Activated T-cell treated with anti-CD3 and anti-CD28 coated beads, Interleukin-2, amount 50 U/mL, for 4 hours (primary cell): ENCODE measurements at regions not wholly inside any gene's neighbourhood (a gene's known extent, or its start where the extent isn't known, plus 50 kb on each side); places are given as distances from the start of the nearest gene placed in this dataset.

ENCODE experiments used
- ATAC-seq, 2 donors: fragments of 200-7000 bp; cut with Tn5 transposase; one replicate each; pipeline ENCODE4 v1.10.0; 2021
- DNase-seq: peaks from one replicate; pipeline ENCODE4 v3.0.0-alpha.2; 2020
- H3K27me3 Mint-ChIP-seq: one replicate; pipeline ENCODE4 v1.8.0; 2021; ENCODE audit warnings: low read depth, mixed read lengths
- H3K36me3 Mint-ChIP-seq: one replicate; pipeline ENCODE4 v1.8.0; 2022; ENCODE audit warnings: mixed read lengths; ENCODE audit not compliant: insufficient read depth
- H3K4me1 Mint-ChIP-seq: one replicate; pipeline ENCODE4 v1.8.0; 2021; ENCODE audit warnings: low read depth, mixed read lengths
- H3K4me3 Mint-ChIP-seq: one replicate; pipeline ENCODE4 v1.8.0; 2021; ENCODE audit warnings: mild to moderate bottlenecking, moderate library complexity, mixed read lengths
- H3K9me3 Mint-ChIP-seq: one replicate; pipeline ENCODE4 v1.8.0; 2021; ENCODE audit warnings: mixed read lengths

DNA sequence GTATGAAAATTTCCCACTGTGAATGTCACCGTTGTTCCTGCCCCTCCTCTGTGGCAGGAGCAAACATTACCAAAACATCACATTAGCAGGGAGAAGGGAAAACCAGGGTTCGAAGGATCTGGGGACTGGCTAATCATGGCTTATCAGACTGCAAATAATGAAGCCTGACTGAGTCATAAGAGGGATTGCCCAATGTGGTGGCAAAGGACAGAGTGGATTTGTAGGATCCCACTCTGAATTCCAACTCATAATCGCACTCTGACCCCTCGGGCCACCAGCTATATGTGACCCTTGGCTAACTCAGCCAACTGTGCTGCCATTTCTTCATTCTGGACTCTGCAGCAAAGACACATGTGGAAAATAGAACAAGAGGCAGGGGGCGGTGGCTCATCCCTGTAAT is 347.3 kb upstream of the AUTS2 start:
- Mint-ChIP-seq H3K4me1 (no peaks in the 10 kb centered on the region), H3K27me3 (no peaks in the 10 kb centered on the region), H3K4me3 (no peak overlapping the region), H3K36me3 (no peaks in the 10 kb centered on the region), H3K9me3 (peaks cover 14% of the 10 kb centered on the region)
- DNase-seq (no peak), ATAC-seq (no peak)

DNA sequence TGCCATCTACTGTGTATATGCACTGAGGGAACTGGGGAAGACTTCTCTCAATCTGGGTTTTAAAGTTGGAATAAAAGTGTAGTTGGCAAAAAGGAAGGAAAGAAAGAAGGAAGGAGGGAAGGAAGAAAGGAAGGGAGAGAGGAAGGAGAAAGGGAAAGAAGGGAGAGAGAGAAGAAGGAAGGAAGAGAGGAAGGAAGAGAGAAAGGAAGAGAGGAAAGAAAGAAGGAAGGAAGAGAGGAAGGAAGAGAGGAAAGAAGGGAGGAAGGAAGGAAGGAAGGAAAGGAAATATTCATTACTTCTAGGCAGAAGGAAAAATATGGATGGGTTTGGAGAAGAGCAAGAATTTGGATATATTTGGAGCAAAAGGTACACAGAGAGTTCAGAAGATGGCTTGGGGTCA is 343.6 kb upstream of the AUTS2 start:
- peaks cover 14% of the 10 kb centered on the region for H3K9me3 Mint-ChIP-seq
- DNase-seq (no peak), ATAC-seq (no peak)
- H3K36me3 Mint-ChIP-seq, result no peaks in the 10 kb centered on the region
- no peak overlapping the region for H3K4me3 Mint-ChIP-seq
- no peaks in the 10 kb centered on the region for H3K4me1 Mint-ChIP-seq
- H3K27me3 Mint-ChIP-seq, result no peaks in the 10 kb centered on the region

DNA sequence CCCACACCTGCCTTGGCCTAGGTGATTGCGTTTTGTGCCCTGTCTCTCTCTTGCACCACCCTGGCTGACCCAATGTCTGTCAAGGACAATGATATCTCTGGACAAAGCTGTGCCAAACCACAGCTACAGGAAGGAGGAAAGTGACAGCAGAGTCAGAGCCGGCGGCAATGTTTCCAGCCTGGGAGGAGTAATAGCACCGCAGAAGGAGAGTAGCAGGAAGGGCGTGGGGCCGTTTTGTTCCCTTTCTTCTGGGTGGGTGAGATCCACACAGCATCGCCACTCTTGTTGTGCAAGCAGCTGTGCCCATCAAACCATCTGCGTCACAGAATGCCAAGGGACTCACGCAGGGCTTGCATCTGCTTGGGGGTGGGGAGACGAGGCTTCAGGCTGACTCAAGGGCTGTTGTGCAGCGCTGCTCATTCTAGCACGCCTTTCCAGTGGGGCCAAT is 341.6 kb upstream of the AUTS2 start:
- no peaks in the 10 kb centered on the region for H3K36me3 Mint-ChIP-seq
- no peak for DNase-seq
- no peak overlapping the region for H3K4me3 Mint-ChIP-seq
- peaks cover 7% of the 10 kb centered on the region for H3K9me3 Mint-ChIP-seq
- ATAC-seq, result no peak
- no peaks in the 10 kb centered on the region for H3K27me3 Mint-ChIP-seq
- H3K4me1 Mint-ChIP-seq, result no peaks in the 10 kb centered on the region

DNA sequence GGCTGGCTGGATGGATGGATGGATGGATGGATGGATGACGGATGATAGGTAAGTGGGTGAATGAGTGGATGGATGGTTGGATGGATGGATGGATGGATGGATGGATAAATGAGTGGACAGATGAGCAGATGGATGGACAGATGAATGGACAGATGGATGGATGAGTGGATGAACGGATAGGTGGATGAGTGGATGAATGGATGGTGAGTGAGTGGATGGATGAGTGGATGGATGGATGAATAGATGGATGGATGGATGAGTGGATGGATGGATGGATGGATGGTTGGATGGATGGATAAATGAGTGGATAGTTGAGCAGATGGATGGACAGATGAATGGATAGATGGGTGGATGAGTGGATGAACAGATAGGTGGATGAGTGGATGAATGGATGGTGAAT is 340.7 kb upstream of the AUTS2 start:
- no peaks in the 10 kb centered on the region for H3K4me1 Mint-ChIP-seq
- H3K27me3 Mint-ChIP-seq, result no peaks in the 10 kb centered on the region
- DNase-seq, result no peak
- peaks cover 6% of the 10 kb centered on the region for H3K9me3 Mint-ChIP-seq
- H3K4me3 Mint-ChIP-seq, result no peak overlapping the region
- no peak for ATAC-seq
- H3K36me3 Mint-ChIP-seq, result no peaks in the 10 kb centered on the region

DNA sequence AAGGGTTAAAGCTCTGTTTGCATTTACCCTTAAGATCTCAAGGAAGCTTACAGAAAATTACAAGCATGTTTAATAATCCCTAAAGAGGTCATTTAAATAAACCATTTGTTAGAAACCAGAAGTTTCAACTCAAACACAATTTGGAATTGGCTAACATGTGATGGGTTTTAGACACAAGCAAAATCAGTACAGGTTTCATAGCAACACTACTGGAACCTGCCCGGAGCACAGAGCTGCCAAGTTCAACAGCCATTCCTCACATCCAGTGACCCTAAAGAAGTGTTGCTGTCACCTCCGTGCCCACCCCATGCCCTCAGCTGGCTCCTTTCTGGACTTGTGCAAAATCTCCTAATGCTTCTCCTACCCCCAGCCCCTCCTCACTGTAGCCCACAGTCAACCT is 338.8 kb upstream of the AUTS2 start:
- Mint-ChIP-seq H3K4me1 (no peaks in the 10 kb centered on the region), H3K36me3 (no peaks in the 10 kb centered on the region), H3K27me3 (no peaks in the 10 kb centered on the region), H3K9me3 (peaks cover 3% of the 10 kb centered on the region), H3K4me3 (no peak overlapping the region)
- ATAC-seq, result no peak
- DNase-seq, result no peak

DNA sequence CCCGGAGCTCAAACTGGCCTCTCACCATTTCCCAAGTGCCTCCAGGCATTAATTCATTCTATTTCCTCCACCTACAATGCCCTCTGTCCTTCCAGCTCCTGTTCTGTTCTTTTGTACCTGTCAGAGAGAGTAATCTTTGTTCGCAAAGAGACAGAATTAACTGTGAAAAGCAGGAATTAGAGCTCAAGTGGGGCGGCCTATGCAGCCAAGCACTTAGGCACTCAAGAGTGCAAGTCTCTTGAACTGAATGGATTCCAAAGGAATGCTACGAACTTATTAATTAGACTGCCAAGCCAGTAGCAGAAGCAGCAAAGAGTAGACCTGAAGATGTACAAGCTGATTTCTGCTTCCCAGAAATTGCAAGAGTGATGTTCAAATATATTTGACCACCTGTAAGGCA is 338.3 kb upstream of the AUTS2 start:
- H3K36me3 Mint-ChIP-seq, result no peaks in the 10 kb centered on the region
- H3K27me3 Mint-ChIP-seq, result no peaks in the 10 kb centered on the region
- DNase-seq (no peak), ATAC-seq (no peak)
- H3K9me3 Mint-ChIP-seq, result peaks cover 1% of the 10 kb centered on the region
- no peak overlapping the region for H3K4me3 Mint-ChIP-seq
- H3K4me1 Mint-ChIP-seq, result no peaks in the 10 kb centered on the region

DNA sequence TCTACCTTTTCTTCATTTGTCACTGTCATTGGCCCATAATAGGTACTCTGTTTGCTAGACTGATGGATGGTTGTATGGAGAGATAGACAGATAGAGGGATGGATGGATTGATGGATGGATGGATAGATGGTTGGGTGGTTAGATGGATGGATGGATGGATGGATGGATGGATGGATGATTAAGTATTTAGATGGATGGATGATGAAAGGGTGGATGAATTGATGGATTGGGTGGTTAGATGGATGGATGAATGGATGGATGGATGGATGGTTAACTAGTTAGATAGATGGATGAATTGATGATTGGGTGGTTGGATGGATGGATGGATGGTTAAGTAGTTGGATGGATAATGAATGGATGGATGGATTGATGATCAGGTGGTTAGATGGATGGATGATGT is 334.7 kb upstream of the AUTS2 start:
- Mint-ChIP-seq H3K4me1 (no peaks in the 10 kb centered on the region), H3K4me3 (no peak overlapping the region), H3K9me3 (no peaks in the 10 kb centered on the region), H3K27me3 (no peaks in the 10 kb centered on the region), H3K36me3 (no peaks in the 10 kb centered on the region)
- ATAC-seq (no peak), DNase-seq (no peak)

DNA sequence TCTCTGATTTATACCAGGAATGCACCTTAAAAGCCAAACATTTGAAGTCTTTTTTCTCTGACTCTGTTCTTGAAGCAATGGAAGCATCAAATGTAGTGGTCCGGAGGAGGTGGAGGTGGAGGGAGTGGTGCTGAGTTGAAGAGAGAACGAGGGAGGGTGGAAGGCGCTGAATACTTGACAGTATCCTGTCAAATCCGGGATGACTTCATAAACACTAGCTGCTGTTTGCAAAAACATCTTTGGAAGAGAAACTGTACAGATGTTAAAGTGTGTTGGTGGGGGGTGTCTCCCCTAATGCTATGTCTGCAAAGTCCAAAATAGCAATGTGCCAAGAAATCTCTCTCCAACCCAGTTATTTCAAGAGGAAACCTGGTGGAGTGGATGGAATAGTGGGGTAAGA is 328.5 kb upstream of the AUTS2 start:
- DNase-seq (no peak), ATAC-seq (no peak)
- Mint-ChIP-seq H3K4me1 (no peaks in the 10 kb centered on the region), H3K36me3 (no peaks in the 10 kb centered on the region), H3K9me3 (no peaks in the 10 kb centered on the region), H3K27me3 (no peaks in the 10 kb centered on the region), H3K4me3 (no peak overlapping the region)

DNA sequence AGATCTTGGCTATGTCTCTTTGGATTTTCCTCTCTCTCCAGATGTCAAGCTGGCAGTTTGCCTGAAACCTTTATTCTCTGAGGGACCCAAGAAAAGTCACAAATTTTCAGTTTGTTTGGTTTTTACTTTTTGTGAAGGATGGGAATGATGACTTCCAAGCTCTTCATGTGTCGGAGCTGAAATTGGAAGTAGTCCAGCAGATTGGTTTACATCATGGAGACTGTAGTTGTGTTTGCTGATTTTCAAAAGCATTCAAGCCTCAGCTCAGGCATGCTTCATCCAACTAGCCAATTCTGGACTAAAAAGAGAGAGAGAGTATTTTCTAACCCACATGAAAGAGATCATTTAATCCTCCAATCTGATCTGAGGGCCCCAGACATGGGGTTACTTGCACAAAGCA is 326.2 kb upstream of the AUTS2 start:
- Mint-ChIP-seq H3K9me3 (no peaks in the 10 kb centered on the region), H3K36me3 (no peaks in the 10 kb centered on the region), H3K4me3 (no peak overlapping the region), H3K27me3 (no peaks in the 10 kb centered on the region), H3K4me1 (no peaks in the 10 kb centered on the region)
- ATAC-seq (no peak), DNase-seq (no peak)

DNA sequence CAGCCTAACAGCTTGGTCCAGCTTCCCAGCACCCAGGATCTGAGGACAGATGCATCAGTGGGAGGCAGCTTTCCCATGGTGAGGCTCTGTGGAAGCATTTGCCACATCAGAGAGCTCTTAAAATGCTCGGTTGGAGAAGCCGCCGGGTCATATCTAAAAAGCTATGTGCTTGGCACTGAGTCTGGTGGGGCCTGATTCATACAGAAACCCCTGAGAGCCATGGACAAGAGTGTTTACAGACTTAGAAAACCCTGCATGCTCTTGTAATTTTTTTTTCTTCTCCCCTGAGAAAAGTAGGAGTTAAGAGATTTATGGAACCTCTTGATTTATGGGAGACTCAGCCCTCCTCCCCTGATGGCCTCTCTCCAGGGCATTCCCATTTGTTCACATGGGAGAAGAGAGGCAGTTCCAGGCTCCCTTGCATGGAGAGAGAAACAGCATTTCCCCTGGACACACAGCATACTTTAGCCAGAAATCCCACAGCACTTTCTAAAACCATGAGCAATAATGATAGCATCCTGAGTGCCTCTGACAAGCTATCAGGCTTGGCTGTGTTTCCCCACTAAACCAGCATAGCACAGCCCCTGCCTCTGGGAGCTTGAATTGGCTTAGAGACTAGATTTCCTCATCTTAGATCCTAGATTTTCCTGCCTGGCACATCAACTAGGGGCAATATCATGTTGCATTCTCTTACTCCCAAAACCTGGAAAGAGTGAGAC is 322.1 kb upstream of the AUTS2 start:
- DNase-seq, result no peak
- no peaks in the 10 kb centered on the region for H3K4me1 Mint-ChIP-seq
- no peak for ATAC-seq
- no peaks in the 10 kb centered on the region for H3K9me3 Mint-ChIP-seq
- H3K27me3 Mint-ChIP-seq, result no peaks in the 10 kb centered on the region
- H3K36me3 Mint-ChIP-seq, result no peaks in the 10 kb centered on the region
- no peak overlapping the region for H3K4me3 Mint-ChIP-seq

DNA sequence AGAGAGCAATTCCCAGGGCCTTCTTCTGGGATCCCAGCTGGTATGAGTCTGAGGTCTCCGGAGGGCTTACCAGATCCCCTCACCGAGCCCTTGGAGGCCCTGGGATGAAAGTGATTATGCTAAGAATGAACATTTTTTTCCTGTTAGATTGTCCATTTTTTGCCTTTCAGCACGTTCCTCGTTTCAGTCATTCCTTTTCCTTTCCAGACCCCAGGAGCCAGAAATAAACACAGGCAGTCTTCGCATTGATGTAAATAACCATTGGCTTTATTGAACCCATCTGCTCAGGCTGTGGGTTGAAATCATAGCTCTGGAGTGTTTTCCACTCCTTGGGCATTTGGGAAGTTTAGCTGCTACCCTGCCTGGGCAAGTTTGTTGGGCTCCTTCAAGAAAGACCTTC is 320.9 kb upstream of the AUTS2 start:
- Mint-ChIP-seq H3K4me1 (no peaks in the 10 kb centered on the region), H3K36me3 (no peaks in the 10 kb centered on the region), H3K27me3 (no peaks in the 10 kb centered on the region), H3K4me3 (no peak overlapping the region), H3K9me3 (no peaks in the 10 kb centered on the region)
- DNase-seq (no peak), ATAC-seq (no peak)

DNA sequence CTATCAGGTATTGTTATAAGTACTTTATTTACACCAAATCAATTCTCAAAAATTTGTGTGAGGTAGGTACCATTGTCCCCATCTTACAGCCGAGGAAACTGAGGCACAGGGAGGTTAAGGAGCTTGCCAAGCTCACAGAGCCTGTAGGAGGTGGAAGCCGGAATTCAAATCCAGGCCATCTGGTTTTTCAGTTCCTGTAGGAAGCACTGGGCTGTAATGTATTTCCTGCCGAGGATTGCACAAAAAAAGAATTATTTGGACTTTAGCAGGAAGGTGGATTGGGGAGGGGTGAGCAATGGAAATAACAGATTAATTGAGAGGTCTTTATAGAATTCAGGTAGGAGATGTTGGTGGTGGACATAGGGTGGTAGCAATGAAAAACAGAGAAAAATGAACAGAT is 315.3 kb upstream of the AUTS2 start:
- ATAC-seq (no peak), DNase-seq (no peak)
- Mint-ChIP-seq H3K4me1 (no peaks in the 10 kb centered on the region), H3K9me3 (peaks cover 6% of the 10 kb centered on the region), H3K27me3 (no peaks in the 10 kb centered on the region), H3K4me3 (no peak overlapping the region), H3K36me3 (no peaks in the 10 kb centered on the region)

DNA sequence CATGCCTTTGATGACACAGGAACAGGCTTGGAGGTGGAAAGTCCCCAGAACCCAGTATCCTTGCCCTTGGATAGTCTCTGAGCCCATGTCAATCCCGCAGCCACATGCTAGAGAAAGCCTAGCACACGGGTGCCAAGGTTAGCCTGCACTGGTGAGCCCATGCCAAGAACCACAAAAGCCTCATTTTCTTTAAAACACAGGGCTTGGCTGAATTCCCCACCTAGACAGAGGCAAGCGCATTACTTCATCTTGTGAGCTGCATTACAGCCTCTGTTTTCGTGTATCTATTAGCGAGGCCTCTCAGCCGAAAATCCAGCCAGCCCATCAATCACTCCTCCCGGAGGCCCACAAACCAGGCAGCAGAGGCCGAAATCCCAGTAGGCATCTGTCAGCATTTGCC is 314.9 kb upstream of the AUTS2 start:
- Mint-ChIP-seq H3K27me3 (no peaks in the 10 kb centered on the region), H3K4me1 (no peaks in the 10 kb centered on the region), H3K36me3 (no peaks in the 10 kb centered on the region), H3K9me3 (peaks cover 6% of the 10 kb centered on the region), H3K4me3 (no peak overlapping the region)
- DNase-seq (no peak), ATAC-seq (no peak)

DNA sequence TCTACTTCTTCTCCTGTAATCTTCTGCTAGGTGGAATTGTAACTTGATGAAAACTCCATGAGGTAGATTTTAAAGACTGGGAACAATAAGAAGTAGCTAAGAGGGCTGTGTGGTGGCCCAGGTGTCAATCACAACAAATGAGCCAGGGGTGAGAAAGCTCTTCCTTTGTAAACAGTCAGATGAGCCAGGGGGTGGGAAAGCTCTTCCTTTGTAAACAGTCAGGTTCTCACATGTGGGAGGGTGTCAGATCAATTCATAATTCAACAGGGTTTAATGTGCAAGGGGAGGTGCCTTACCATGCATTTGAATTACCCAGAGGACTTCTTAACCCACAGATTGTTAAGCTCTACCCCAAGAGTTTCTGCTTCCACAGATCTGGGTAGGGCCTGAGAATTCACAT is 312.4 kb upstream of the AUTS2 start:
- Mint-ChIP-seq H3K4me1 (no peaks in the 10 kb centered on the region), H3K27me3 (no peaks in the 10 kb centered on the region), H3K36me3 (no peaks in the 10 kb centered on the region), H3K9me3 (peaks cover 6% of the 10 kb centered on the region), H3K4me3 (no peak overlapping the region)
- ATAC-seq, result no peak
- DNase-seq, result no peak

DNA sequence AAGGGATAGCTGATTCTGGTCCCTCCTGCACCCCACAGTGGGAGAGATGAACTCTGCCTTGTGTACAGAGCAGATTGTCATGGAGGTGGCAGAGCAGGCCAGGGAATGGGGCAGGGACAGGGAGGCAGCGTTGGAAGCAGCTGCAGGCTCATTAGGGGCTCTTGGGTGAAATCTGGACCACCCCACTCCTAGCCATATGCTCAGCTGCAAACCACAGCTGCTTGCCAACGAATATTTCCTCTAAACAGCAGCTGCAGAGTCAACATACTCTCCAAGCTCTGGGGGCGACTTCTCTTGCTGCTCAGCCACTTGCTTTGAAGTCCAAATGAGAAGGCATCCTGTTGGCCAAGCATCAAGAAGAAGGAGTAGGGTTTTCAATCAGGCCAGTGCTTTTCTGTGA is 302.3 kb upstream of the AUTS2 start:
- peaks cover 3% of the 10 kb centered on the region for H3K9me3 Mint-ChIP-seq
- no peak overlapping the region for H3K4me3 Mint-ChIP-seq
- H3K27me3 Mint-ChIP-seq, result no peaks in the 10 kb centered on the region
- no peaks in the 10 kb centered on the region for H3K36me3 Mint-ChIP-seq
- DNase-seq, result no peak
- H3K4me1 Mint-ChIP-seq, result no peaks in the 10 kb centered on the region
- ATAC-seq, result no peak

DNA sequence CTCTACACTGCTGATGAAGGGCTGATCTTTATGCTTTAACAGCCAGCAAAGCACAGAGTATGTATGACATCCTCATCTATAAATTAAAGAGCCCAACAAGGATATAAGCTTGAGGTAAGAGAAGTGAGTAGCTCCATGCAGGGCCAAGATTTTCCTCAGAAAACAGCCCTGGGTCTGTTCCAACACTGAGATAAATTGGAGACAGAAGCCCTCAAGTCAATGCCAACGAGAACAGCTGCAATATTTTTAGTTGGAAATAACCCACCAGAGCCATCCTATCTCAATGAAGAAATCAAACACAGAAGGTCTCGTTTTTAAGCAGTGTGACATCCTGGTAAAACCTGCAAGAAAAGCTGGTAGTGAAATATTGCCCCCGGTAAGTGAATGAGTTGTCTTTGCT is 297.0 kb upstream of the AUTS2 start:
- peaks cover 10% of the 10 kb centered on the region for H3K9me3 Mint-ChIP-seq
- DNase-seq, result no peak
- H3K4me3 Mint-ChIP-seq, result no peak overlapping the region
- no peak for ATAC-seq
- H3K36me3 Mint-ChIP-seq, result no peaks in the 10 kb centered on the region
- no peaks in the 10 kb centered on the region for H3K27me3 Mint-ChIP-seq
- H3K4me1 Mint-ChIP-seq, result no peaks in the 10 kb centered on the region
